ENCODE measurements at regions not wholly inside any gene's neighbourhood (a gene's known extent, or its start where the extent isn't known, plus 50 kb on each side); places are given as distances from the start of the nearest gene placed in this dataset.

GRCh38 chr10:124346831-124347230 is 71.9 kb downstream of the OAT start:
- no peak for DNase-seq

- DNase-seq: no peak
Measured at GRCh38 chr10:124345521-124345920, 73.2 kb downstream of the OAT start.

GRCh38 chr10:124344931-124345330 is 73.8 kb downstream of the OAT start:
- no peak for DNase-seq

- no peak for DNase-seq
Measured at GRCh38 chr10:124344266-124344590, 74.5 kb downstream of the OAT start.

GRCh38 chr10:124343351-124344265 is 75.1 kb downstream of the OAT start:
- no peak for DNase-seq

GRCh38 chr10:124342821-124343170 is 75.9 kb downstream of the OAT start:
- DNase-seq: no peak

GRCh38 chr10:124342136-124342820 is 76.4 kb downstream of the OAT start:
- no peak for DNase-seq

- DNase-seq: no peak
Measured at GRCh38 chr10:124341768-124342135, 77.0 kb downstream of the OAT start.

- DNase-seq: no peak
Measured at GRCh38 chr10:124340033-124340760, 78.5 kb downstream of the OAT start.

- DNase-seq: no peak
Measured at GRCh38 chr10:124339119-124340032, 79.3 kb downstream of the OAT start.

GRCh38 chr10:124338276-124338925 is 80.3 kb downstream of the OAT start:
- DNase-seq: no peak

GRCh38 chr10:124336186-124336585 is 82.5 kb downstream of the OAT start:
- DNase-seq: no peak

- no peak for DNase-seq
Measured at GRCh38 chr10:124333931-124334330, 84.8 kb downstream of the OAT start.

- DNase-seq: no peak
Measured at GRCh38 chr10:124332426-124332825, 86.3 kb downstream of the OAT start.

GRCh38 chr10:124329941-124330340 is 88.8 kb downstream of the OAT start:
- no peak for DNase-seq

GRCh38 chr10:124329362-124329761 is 89.4 kb downstream of the OAT start:
- DNase-seq: no peak

- no peak for DNase-seq
Measured at GRCh38 chr10:124328477-124329220, 90.1 kb downstream of the OAT start.

- no peak for DNase-seq
Measured at GRCh38 chr10:124325998-124326636, 92.6 kb downstream of the OAT start.

GRCh38 chr10:124325633-124325914 is 93.1 kb downstream of the OAT start:
- DNase-seq: no peak

- no peak for DNase-seq
Measured at GRCh38 chr10:124324856-124325632, 93.7 kb downstream of the OAT start.
